Heart left ventricle (tissue), 13 donors: ENCODE measurements at regions not wholly inside any gene's neighbourhood (a gene's known extent, or its start where the extent isn't known, plus 50 kb on each side); places are given as distances from the start of the nearest gene placed in this dataset.

ENCODE experiments used
- POLR2A ChIP-seq, 2 donors: fragments of 450-650 bp; IDR thresholded peaks; one replicate each; pipeline ENCODE4 v1.6.1; 2017; ENCODE audit warnings: antibody characterized with exemption in 2 of 2, mild to moderate bottlenecking in 2 of 2, moderate library complexity in 2 of 2
- TF ChIP-seq, protein P1 (sequence below), 12 donors: fragments of 200-600 bp; sonication (generic) in 4 of 12; IDR thresholded peaks; one replicate each; pipeline versions ENCODE4 v1.5.0 to v1.8.0; 2018 to 2022; ENCODE audit warnings: antibody characterized with exemption in 12 of 12, mild to moderate bottlenecking in 5 of 12
- donor health status: ischemic (EF 13 %, LVEDD 7.1; RV severe dilation, severe dysfunction).
- donor health status: DM: no; HTN: yes; CAD: no.
- donor health status: DM: no; HTN: no; CAD: no.
- donor health status: ischemic (EF 25% LVEDD 6.9; RV normal size, moderate dysfunction).
- donor health status: ischemic (EF 25% LVEDD 5.7; RV mildly dilated, moderate dysfunction).
- donor health status: ischemic (EF 35%, LVEDD 5.7; RV mildly dilated, moderate dysfunction).
- donor health status: nonischemic (EF 11% LVEDD 7.7; RV severe dilation, severe dysfunction).
- donor health status: DM: yes; HTN: yes; CAD: no.
- donor health status: PGD.
- donor health status: ischemic (EF 29% LVEDD 5.4; RV normal size, mild dysfunction).
- donor health status: nonischemic (EF 23%, LVEDD 6.1; RV moderate dilation, normal function).

DNA sequence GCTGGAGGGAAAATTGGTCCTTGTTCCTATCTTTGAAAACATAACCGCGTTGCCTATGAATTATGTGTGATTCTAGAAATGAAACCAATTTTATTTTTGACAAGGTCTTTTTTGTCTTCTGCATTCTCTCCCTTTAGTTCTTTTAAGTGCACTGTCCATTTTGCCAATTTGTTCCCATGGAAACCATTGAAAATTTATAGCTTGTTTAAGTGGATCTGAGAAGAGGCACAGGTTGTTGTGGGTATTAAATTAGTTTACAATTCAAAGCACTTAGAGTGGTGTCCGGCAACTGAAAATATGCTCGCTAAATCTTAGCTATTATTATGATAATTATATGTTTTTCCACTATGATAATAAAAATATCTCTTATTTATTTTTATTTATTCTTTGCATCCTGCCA lies 107.5 kb upstream of the FSHR start:
- TF ChIP-seq, protein P1, sequence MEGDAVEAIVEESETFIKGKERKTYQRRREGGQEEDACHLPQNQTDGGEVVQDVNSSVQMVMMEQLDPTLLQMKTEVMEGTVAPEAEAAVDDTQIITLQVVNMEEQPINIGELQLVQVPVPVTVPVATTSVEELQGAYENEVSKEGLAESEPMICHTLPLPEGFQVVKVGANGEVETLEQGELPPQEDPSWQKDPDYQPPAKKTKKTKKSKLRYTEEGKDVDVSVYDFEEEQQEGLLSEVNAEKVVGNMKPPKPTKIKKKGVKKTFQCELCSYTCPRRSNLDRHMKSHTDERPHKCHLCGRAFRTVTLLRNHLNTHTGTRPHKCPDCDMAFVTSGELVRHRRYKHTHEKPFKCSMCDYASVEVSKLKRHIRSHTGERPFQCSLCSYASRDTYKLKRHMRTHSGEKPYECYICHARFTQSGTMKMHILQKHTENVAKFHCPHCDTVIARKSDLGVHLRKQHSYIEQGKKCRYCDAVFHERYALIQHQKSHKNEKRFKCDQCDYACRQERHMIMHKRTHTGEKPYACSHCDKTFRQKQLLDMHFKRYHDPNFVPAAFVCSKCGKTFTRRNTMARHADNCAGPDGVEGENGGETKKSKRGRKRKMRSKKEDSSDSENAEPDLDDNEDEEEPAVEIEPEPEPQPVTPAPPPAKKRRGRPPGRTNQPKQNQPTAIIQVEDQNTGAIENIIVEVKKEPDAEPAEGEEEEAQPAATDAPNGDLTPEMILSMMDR (IDR thresholded peaks at IDR 0.05), result no peak
- no peak for TF ChIP-seq POLR2A (IDR thresholded peaks at IDR 0.05)
